HCT116 (cell line): ENCODE measurements at regions not wholly inside any gene's neighbourhood (a gene's known extent, or its start where the extent isn't known, plus 50 kb on each side); places are given as distances from the start of the nearest gene placed in this dataset.

Experiments
- ATAC-seq: fragments of 200-7000 bp; cut with Tn5 transposase; 2 replicates; pipeline ENCODE4 v1.9.1; 2020; ENCODE audit warnings: mild to moderate bottlenecking, moderate library complexity
- BruUV-seq: library from RNA; stranded (reverse); fragments of 400-500 nt; replicated peaks from 2 replicates; lab custom pipeline; 2021; lab: Mats Ljungman, UMichigan
- CTCF ChIA-PET: fragments of 300-600 bp; sonication (Branson Sonifier 250); formaldehyde crosslinking; loops from one replicate; lab custom pipeline; 2021; ENCODE audit warnings: antibody characterized with exemption; lab: Charles Lee
- POLR2A ChIA-PET: fragments of 300-600, 350-600 bp; sonication (Branson Sonifier 250); formaldehyde crosslinking; loops from one replicate; lab custom pipeline; 2021; ENCODE audit warnings: antibody characterized with exemption; lab: Charles Lee
- RAD21 ChIA-PET, 2 experiments: fragments of 300-600 bp; sonication (Branson Sonifier 250); formaldehyde crosslinking; loops; one replicate each; lab custom pipeline; 2023; ENCODE audit warnings: low total read pairs in 2 of 2; ENCODE audit not compliant: uncharacterized antibody in 2 of 2, unreplicated experiment in 2 of 2, low non-redundant PET in 1 of 2; lab: Charles Lee
- DNase-seq: peaks from one replicate; pipeline ENCODE4 v3.0.0-alpha.2; 2010; ENCODE audit warnings: low read depth, low spot score
- H2AFZ ChIP-seq: fragments of 200-600 bp; shearing (Covaris generic), sonication (generic); 2 replicates; pipeline ENCODE4 v1.6.1; 2017; ENCODE audit warnings: low read depth, mixed run types, mixed read lengths, antibody characterized with exemption, low read length; ENCODE audit not compliant: poor library complexity, severe bottlenecking
- H3K27ac ChIP-seq: 2 replicates; pipeline ENCODE4 v1.5.1; 2012; ENCODE audit warnings: low read depth, low read length
- H3K27me3 ChIP-seq: fragments of 200-600 bp; sonication (generic); 2 replicates; pipeline ENCODE4 v1.6.1; 2016; ENCODE audit warnings: mixed run types, low read length, mixed read lengths; ENCODE audit not compliant: insufficient read depth
- H3K36me3 ChIP-seq, 2 experiments: fragments of 200-500 bp in 1 of 2; fragments of 200-600 bp in 1 of 2; sonication (Bioruptor generic) in 1 of 2; sonication (generic) in 1 of 2; 2 replicates each; pipeline versions ENCODE4 v1.5.1 to v1.6.1; 2014 to 2016; ENCODE audit warnings: low read length in 2 of 2, inconsistent platforms in 1 of 2, mixed read lengths in 1 of 2, mixed run types in 1 of 2; ENCODE audit not compliant: insufficient read depth in 2 of 2, control insufficient read depth in 1 of 2
- H3K4me1 ChIP-seq, 2 experiments: fragments of 200-600 bp in 1 of 2; sonication (generic) in 1 of 2; 2 replicates each; pipeline versions ENCODE4 v1.5.1 to v1.6.1; 2012 to 2017; ENCODE audit warnings: low read length in 2 of 2, inconsistent platforms in 1 of 2, mild to moderate bottlenecking in 1 of 2, mixed read lengths in 1 of 2, mixed run types in 1 of 2, moderate library complexity in 1 of 2; ENCODE audit not compliant: insufficient read depth in 2 of 2, control insufficient read depth in 1 of 2
- H3K4me2 ChIP-seq: fragments of 200-600 bp; sonication (generic); 2 replicates; pipeline ENCODE4 v1.6.1; 2017; ENCODE audit warnings: mixed run types, low read length, mixed read lengths
- H3K4me3 ChIP-seq, 2 experiments: fragments of 200-600 bp in 1 of 2; sonication (generic) in 1 of 2; replicated peaks in 1 of 2; 2 replicates each; pipeline ENCODE4 v1.5.1; 2011 to 2016; ENCODE audit warnings: low read length in 2 of 2, control low read depth in 1 of 2, low read depth in 1 of 2, mild to moderate bottlenecking in 1 of 2, mixed read lengths in 1 of 2, mixed run types in 1 of 2
- H3K79me2 ChIP-seq: fragments of 200-600 bp; sonication (generic); 2 replicates; pipeline ENCODE4 v1.6.1; 2017; ENCODE audit warnings: mild to moderate bottlenecking, mixed run types, low read length, moderate library complexity, mixed read lengths; ENCODE audit not compliant: insufficient read depth
- H3K9ac ChIP-seq: fragments of 200-600 bp; sonication (generic); 2 replicates; pipeline ENCODE4 v1.6.1; 2016; ENCODE audit warnings: low read length, mixed read lengths
- H3K9me2 ChIP-seq: fragments of 200-600 bp; sonication (generic), shearing (Covaris generic); 2 replicates; pipeline ENCODE4 v1.6.1; 2017; ENCODE audit warnings: mixed run types, mild to moderate bottlenecking, moderate library complexity; ENCODE audit not compliant: insufficient read depth
- H3K9me3 ChIP-seq, 2 experiments: fragments of 200-500 bp in 1 of 2; fragments of 200-600 bp in 1 of 2; sonication (Bioruptor generic) in 1 of 2; sonication (generic) in 1 of 2; 2 replicates each; pipeline ENCODE4 v1.6.1; 2014 to 2017; ENCODE audit warnings: low read length in 2 of 2, mixed read lengths in 2 of 2, inconsistent platforms in 1 of 2, low read depth in 1 of 2, mild to moderate bottlenecking in 1 of 2, mixed run types in 1 of 2, moderate library complexity in 1 of 2; ENCODE audit not compliant: control insufficient read depth in 1 of 2, insufficient read depth in 1 of 2
- H4K20me1 ChIP-seq: fragments of 200-600 bp; sonication (generic), shearing (Covaris generic); 2 replicates; pipeline ENCODE4 v1.6.1; 2017; ENCODE audit warnings: mixed run types, mild to moderate bottlenecking, moderate library complexity; ENCODE audit not compliant: insufficient read depth
- ELF1 ChIP-seq: IDR thresholded peaks from 2 replicates; pipeline ENCODE4 v1.6.1; 2012; ENCODE audit warnings: low read depth, borderline replicate concordance
- EZH2phosphoT487 ChIP-seq: fragments of 200-600 bp; IDR thresholded peaks from 2 replicates; pipeline ENCODE4 v1.6.1; 2018; ENCODE audit warnings: antibody characterized with exemption, borderline replicate concordance
- JUND ChIP-seq: IDR thresholded peaks from 2 replicates; pipeline ENCODE4 v1.6.1; 2012
- POLR2AphosphoS5 ChIP-seq: IDR thresholded peaks from 2 replicates; pipeline ENCODE4 v1.6.1; 2011; ENCODE audit warnings: mild to moderate bottlenecking, low read depth, low read length, moderate library complexity
- RAD21 ChIP-seq: IDR thresholded peaks from 2 replicates; pipeline ENCODE4 v1.6.1; 2012; ENCODE audit warnings: low read depth, mild to moderate bottlenecking
- SRF ChIP-seq: IDR thresholded peaks from 2 replicates; pipeline ENCODE4 v1.6.1; 2012; ENCODE audit warnings: low read depth
- TCF7L2 ChIP-seq: IDR thresholded peaks from 2 replicates; pipeline ENCODE4 v1.7.0; 2011; ENCODE audit warnings: borderline replicate concordance, inconsistent platforms; ENCODE audit not compliant: insufficient read depth, insufficient read length; ENCODE audit errors: extremely low read depth
- YY1 ChIP-seq: IDR thresholded peaks from 2 replicates; pipeline ENCODE4 v1.6.1; 2011; ENCODE audit warnings: low read length, low read depth, moderate library complexity, mild to moderate bottlenecking; ENCODE audit not compliant: insufficient replicate concordance; ENCODE audit errors: extremely low read depth
- ZFX ChIP-seq: fragments of 450-650 bp; IDR thresholded peaks from 2 replicates; pipeline ENCODE4 v1.6.1; 2017
- ZNF274 ChIP-seq: fragments of 200-500 bp; sonication (Bioruptor generic); IDR thresholded peaks from 2 replicates; pipeline ENCODE4 v1.6.1; 2014; ENCODE audit warnings: mild to moderate bottlenecking, low read depth, low read length, inconsistent platforms
- intact Hi-C: fragments of 100-400 bp; cut with micrococcal nuclease; formaldehyde crosslinking; loops from 2 replicates; pipeline ENCODE4 v1.10.0; 2022
- TF ChIP-seq, protein P1 (sequence below): IDR thresholded peaks from 2 replicates; pipeline ENCODE4 v1.6.1; 2012; ENCODE audit warnings: low read depth
- TF ChIP-seq, protein P2 (sequence below): IDR thresholded peaks from 2 replicates; pipeline ENCODE4 v1.6.1; 2012

- H2AFZ ChIP-seq, result no peak overlapping the region
- no peaks in the 10 kb centered on the region for H3K4me1 ChIP-seq
- H3K4me3 ChIP-seq, result no peak overlapping the region
- RAD21 ChIA-PET, result no interaction called here
- H3K4me2 ChIP-seq, result no peak overlapping the region
- ATAC-seq (no peak), DNase-seq (no peak)
- no peak overlapping the region for H3K9ac ChIP-seq
- BruUV-seq, result no TSS peak
- no peaks in the 10 kb centered on the region; the same call in 1 of the 2 replicates for H4K20me1 ChIP-seq
- no peaks in the 10 kb centered on the region for H3K9me2 ChIP-seq
- H3K36me3 ChIP-seq, result no peaks in the 10 kb centered on the region
- POLR2A ChIA-PET, result no interaction called here
- CTCF ChIA-PET, result no interaction called here
- no peak overlapping the region for H3K27ac ChIP-seq
- intact Hi-C loops, result no loop called here
- TF ChIP-seq ZNF274, result no peak
- no peak for TF ChIP-seq RAD21
- TF ChIP-seq, protein P1, sequence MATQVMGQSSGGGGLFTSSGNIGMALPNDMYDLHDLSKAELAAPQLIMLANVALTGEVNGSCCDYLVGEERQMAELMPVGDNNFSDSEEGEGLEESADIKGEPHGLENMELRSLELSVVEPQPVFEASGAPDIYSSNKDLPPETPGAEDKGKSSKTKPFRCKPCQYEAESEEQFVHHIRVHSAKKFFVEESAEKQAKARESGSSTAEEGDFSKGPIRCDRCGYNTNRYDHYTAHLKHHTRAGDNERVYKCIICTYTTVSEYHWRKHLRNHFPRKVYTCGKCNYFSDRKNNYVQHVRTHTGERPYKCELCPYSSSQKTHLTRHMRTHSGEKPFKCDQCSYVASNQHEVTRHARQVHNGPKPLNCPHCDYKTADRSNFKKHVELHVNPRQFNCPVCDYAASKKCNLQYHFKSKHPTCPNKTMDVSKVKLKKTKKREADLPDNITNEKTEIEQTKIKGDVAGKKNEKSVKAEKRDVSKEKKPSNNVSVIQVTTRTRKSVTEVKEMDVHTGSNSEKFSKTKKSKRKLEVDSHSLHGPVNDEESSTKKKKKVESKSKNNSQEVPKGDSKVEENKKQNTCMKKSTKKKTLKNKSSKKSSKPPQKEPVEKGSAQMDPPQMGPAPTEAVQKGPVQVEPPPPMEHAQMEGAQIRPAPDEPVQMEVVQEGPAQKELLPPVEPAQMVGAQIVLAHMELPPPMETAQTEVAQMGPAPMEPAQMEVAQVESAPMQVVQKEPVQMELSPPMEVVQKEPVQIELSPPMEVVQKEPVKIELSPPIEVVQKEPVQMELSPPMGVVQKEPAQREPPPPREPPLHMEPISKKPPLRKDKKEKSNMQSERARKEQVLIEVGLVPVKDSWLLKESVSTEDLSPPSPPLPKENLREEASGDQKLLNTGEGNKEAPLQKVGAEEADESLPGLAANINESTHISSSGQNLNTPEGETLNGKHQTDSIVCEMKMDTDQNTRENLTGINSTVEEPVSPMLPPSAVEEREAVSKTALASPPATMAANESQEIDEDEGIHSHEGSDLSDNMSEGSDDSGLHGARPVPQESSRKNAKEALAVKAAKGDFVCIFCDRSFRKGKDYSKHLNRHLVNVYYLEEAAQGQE, result no peak
- no peak for TF ChIP-seq JUND
- TF ChIP-seq EZH2phosphoT487, result no peak
- TF ChIP-seq TCF7L2, result no peak
- TF ChIP-seq ELF1, result no peak
- no peak for TF ChIP-seq YY1
- no peak for TF ChIP-seq ZFX
- TF ChIP-seq, protein P2, sequence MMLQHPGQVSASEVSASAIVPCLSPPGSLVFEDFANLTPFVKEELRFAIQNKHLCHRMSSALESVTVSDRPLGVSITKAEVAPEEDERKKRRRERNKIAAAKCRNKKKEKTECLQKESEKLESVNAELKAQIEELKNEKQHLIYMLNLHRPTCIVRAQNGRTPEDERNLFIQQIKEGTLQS, result no peak
- no peak for TF ChIP-seq SRF
- TF ChIP-seq POLR2AphosphoS5, result no peak
- no peaks in the 10 kb centered on the region for H3K79me2 ChIP-seq
- H3K9me3 ChIP-seq, result peaks cover 13 to 34% of the 10 kb centered on the region in 2 experiments; a peak in 2 of 4 replicates
- no peaks in the 10 kb centered on the region for H3K27me3 ChIP-seq
Measured at GRCh38 chr16:64280317-64280716, 841.5 kb downstream of the CDH11 start.
